ENCODE measurements at regions not wholly inside any gene's neighbourhood (a gene's known extent, or its start where the extent isn't known, plus 50 kb on each side); places are given as distances from the start of the nearest gene placed in this dataset.

DNA sequence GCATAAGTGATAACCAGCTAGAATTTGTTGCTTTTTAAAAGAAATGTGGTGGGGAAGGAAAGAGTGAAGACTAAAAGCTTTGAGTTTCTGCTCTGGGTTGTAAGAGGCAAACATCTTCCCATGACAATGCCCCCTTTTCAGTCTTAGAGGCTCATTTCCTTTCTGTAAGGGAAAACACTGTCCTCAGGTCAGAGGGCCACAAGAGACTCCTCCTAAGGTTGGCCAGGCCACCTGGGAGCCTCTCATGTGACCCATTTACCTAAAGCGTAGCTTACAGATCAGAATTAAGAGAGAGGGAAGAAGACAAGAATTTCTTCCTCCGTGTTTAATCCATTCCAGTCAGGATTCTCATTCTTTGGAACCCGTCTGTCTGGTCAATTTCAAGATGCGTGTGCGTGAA lies 220.4 kb upstream of the HEY2 start:
- ATAC-seq: no peak
- Mint-ChIP-seq H3K4me3 (no peak overlapping the region), H3K27ac (no peak overlapping the region), H3K27me3 (ENCODE audit: low read depth) (peaks cover 32% of the 10 kb centered on the region), H3K36me3 (ENCODE audit: low read depth) (no peaks in the 10 kb centered on the region), H3K9me3 (ENCODE audit: insufficient read depth) (no peaks in the 10 kb centered on the region), H3K4me1 (ENCODE audit: low read depth) (peaks cover 5% of the 10 kb centered on the region)
- POLR2A ChIA-PET: no interaction called here
- no peak for DNase-seq
- CTCF ChIA-PET: no interaction called here

DNA sequence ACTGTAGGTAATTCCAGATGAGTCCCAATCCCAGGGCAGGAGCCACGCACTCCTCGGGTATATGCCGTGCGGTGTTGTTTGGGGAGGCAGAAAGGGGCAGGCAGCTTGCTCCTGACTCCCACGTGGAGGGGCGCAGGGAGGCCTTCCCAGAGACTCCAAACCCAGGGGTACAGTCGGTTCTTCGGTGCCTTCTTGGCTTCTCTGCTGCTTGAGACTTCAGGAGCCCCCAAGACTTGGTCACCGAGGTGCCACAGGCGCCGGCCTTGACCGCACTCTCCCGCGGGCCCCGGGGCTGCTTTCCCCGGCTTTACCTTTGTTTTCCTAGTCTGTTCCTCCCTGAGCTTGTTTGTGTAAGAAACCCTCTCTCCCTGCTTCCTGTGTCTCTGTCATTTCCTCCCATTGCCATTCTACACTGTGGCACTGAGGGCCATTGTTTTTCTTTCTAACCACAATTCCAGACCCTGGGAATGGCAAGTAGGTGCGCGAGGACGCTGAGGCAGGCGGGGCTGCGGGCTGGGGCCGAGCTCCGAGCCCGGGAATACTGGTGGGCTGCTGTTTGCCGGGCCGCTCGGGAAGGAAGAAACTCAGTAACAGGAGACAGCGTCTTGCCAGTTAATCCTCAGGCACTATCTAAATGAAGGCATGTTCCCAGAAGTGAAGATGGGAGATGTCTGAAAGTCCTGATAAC lies 215.6 kb upstream of the HEY2 start:
- Mint-ChIP-seq H3K4me1 (ENCODE audit: low read depth) (peaks cover 5% of the 10 kb centered on the region), H3K36me3 (ENCODE audit: low read depth) (no peaks in the 10 kb centered on the region), H3K9me3 (ENCODE audit: insufficient read depth) (no peaks in the 10 kb centered on the region), H3K4me3 (no peak overlapping the region), H3K27ac (no peak overlapping the region), H3K27me3 (ENCODE audit: low read depth) (peaks cover 35% of the 10 kb centered on the region)
- ATAC-seq (no peak), DNase-seq (no peak)
- ChIA-PET POLR2A (no interaction called here), CTCF (no interaction called here)

DNA sequence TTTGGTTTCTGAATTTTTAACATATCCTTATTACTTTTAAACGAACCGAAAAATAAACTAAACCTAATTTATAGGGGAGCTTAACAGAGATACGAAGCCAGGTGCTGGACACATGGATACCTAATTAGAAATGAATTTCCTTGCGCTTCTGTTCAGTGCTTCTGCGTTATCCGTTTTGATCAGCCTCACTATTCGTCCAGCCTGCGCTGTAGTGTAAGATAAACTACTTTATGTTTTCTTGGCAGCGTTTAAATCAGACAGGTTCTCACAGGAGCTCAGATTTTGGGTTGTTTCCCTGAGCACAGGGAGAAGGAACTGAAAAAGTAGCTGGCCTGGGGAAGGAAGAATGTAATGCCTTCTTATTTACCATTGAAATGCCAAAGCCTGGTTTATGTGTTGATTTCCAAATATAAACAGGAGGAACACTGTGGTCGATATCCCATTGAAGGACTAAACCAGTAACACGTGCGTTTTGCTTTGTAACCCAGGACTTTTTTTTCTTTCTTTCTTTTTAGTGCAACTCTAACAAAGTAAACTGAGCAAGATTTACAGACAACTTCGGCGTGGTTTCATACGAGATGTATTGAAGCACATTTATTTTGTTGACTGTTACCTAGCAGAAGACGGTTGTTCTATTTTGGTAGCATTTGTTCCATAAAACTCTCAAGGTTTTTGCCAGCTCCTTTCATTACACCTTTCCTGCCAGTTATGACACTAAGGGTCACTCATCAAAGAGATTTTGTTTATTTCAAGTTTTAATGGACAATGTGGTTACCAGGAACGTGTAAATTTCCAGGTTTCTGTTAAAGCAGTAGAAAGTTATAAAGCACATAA lies 214.8 kb upstream of the HEY2 start:
- Mint-ChIP-seq H3K9me3 (ENCODE audit: insufficient read depth) (no peaks in the 10 kb centered on the region), H3K36me3 (ENCODE audit: low read depth) (no peaks in the 10 kb centered on the region), H3K4me3 (no peak overlapping the region), H3K4me1 (ENCODE audit: low read depth) (peaks cover 5% of the 10 kb centered on the region), H3K27me3 (ENCODE audit: low read depth) (peaks cover 30% of the 10 kb centered on the region), H3K27ac (no peak overlapping the region)
- CTCF ChIA-PET: no interaction called here
- POLR2A ChIA-PET: no interaction called here
- DNase-seq (no peak), ATAC-seq (no peak)

DNA sequence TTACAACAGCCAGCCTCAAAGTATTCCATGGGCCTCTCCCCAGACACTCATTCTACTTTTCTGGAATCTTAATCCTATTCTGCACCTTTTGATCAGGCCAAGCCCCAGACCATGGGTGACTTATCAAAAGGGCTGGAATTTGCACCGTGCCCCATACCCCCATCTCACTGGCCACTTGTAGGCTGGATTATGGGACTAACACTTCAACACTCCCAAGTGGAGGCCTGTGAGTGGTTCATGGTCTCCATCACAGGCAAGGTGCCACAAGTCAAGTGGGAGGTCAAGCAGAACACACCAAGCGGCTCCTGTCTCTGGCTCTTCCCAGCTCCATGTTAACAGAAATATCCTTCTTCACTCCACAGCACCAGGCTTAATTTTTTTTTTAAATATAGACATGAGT lies 212.3 kb upstream of the HEY2 start:
- Mint-ChIP-seq H3K9me3 (ENCODE audit: insufficient read depth) (no peaks in the 10 kb centered on the region), H3K36me3 (ENCODE audit: low read depth) (no peaks in the 10 kb centered on the region), H3K4me1 (ENCODE audit: low read depth) (peaks cover 5% of the 10 kb centered on the region), H3K4me3 (no peak overlapping the region), H3K27me3 (ENCODE audit: low read depth) (peaks cover 24% of the 10 kb centered on the region), H3K27ac (no peak overlapping the region)
- ChIA-PET POLR2A (no interaction called here), CTCF (no interaction called here)
- DNase-seq: no peak
- no peak for ATAC-seq

DNA sequence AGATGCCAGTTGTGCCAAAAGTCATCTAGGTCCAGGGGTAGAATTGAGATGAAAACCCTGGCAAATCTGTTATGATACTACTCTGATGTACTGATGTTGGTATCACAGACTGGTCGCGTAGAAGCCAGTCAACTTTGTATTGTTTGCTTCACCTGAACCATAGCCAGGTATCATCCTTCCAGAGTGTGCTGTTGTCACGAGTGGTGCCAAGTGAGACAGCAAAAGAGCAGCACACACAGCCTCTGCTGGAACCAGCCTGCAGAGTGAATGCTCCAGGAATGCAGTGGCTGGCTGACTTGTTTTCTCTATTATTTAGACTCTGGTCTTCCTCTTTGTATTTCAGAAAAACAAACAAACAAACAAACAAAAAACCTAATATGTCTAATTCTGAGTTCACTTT lies 209.5 kb upstream of the HEY2 start:
- no peaks in the 10 kb centered on the region for H3K9me3 Mint-ChIP-seq (ENCODE audit: insufficient read depth)
- no peak overlapping the region for H3K4me3 Mint-ChIP-seq

DNA sequence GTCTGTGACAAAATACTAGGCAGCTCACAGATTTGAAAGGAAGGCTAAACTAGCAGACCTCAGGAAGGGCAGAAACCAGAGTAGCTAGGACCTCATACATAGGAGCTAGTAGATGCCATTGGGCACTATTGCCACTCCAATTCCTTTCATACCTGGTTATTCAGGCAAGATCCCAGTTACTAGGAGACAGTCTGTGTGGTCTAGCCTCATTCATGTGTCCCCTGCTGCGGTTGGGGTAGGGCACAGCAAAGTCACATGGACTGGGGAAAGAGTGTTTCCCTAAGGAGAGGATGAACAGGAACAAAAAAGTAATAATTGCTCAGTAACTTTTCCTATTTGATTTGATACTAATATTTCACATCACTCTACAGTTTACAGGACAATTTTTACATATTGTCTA lies 204.6 kb upstream of the HEY2 start:
- no peak for ATAC-seq
- Mint-ChIP-seq H3K27me3 (ENCODE audit: low read depth) (peaks cover 2% of the 10 kb centered on the region), H3K9me3 (ENCODE audit: insufficient read depth) (no peaks in the 10 kb centered on the region), H3K4me1 (ENCODE audit: low read depth) (no peaks in the 10 kb centered on the region), H3K36me3 (ENCODE audit: low read depth) (no peaks in the 10 kb centered on the region), H3K4me3 (no peak overlapping the region), H3K27ac (no peak overlapping the region)
- POLR2A ChIA-PET: no interaction called here
- CTCF ChIA-PET: no interaction called here
- no peak for DNase-seq

More for the DNA sequence above, 209.5 kb upstream of the HEY2 start:
- ChIA-PET CTCF (no interaction called here), POLR2A (no interaction called here)
- no peaks in the 10 kb centered on the region for H3K4me1 Mint-ChIP-seq (ENCODE audit: low read depth)
- DNase-seq: no peak
- no peak overlapping the region for H3K27ac Mint-ChIP-seq
- peaks cover 11% of the 10 kb centered on the region for H3K27me3 Mint-ChIP-seq (ENCODE audit: low read depth)
- no peaks in the 10 kb centered on the region for H3K36me3 Mint-ChIP-seq (ENCODE audit: low read depth)
- ATAC-seq: no peak

DNA sequence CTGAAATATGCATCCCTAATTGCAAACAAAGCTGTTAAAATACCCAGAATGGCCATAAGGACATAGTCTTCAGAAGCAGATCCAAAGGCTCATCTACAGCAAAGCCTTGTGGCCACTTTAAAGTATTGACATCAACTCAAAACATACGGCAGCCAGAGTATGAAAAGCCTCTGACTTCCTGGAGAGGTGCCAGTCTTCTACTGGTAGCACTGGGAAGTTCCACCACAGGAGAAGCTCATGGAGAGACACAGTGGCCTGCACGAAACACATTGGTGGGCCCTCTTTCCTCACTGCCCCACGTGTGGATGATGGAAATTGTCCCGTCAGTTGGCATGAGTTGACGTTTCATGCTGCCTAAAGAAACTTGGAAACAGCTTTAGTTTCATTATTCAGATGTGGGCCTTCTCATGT lies 202.6 kb upstream of the HEY2 start:
- no peaks in the 10 kb centered on the region for H3K4me1 Mint-ChIP-seq (ENCODE audit: low read depth)
- CTCF ChIA-PET: no interaction called here
- peaks cover 2% of the 10 kb centered on the region for H3K27me3 Mint-ChIP-seq (ENCODE audit: low read depth)
- H3K36me3 Mint-ChIP-seq (ENCODE audit: low read depth): no peaks in the 10 kb centered on the region
- H3K4me3 Mint-ChIP-seq: no peak overlapping the region
- no peak for ATAC-seq
- DNase-seq: no peak
- POLR2A ChIA-PET: no interaction called here
- H3K27ac Mint-ChIP-seq: no peak overlapping the region
- no peaks in the 10 kb centered on the region for H3K9me3 Mint-ChIP-seq (ENCODE audit: insufficient read depth)

DNA sequence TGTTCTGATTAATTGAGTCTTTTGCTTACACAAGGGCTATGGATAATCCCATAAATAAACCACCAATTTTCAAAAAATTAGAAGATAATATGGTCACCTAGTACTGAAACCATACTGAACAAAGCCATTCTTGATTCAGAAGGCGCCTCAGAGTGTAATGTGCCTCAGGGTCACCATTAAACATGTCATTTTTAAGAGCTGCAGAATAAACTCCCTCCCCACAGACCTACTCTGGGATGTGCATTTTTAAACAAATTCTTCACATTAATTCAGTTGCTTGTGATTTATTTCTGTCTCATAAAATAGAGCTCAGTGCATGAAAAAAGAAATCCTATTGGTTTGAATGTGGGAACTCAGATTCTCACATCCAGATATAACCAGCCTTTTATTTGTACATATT lies 202.1 kb upstream of the HEY2 start:
- no peak overlapping the region for H3K27ac Mint-ChIP-seq
- CTCF ChIA-PET: interaction anchor here (0.6 kb wide), 1 partner anchor 234 kb away, joined by 3 read pairs; no protein-coding TSS in a partner anchor

DNA sequence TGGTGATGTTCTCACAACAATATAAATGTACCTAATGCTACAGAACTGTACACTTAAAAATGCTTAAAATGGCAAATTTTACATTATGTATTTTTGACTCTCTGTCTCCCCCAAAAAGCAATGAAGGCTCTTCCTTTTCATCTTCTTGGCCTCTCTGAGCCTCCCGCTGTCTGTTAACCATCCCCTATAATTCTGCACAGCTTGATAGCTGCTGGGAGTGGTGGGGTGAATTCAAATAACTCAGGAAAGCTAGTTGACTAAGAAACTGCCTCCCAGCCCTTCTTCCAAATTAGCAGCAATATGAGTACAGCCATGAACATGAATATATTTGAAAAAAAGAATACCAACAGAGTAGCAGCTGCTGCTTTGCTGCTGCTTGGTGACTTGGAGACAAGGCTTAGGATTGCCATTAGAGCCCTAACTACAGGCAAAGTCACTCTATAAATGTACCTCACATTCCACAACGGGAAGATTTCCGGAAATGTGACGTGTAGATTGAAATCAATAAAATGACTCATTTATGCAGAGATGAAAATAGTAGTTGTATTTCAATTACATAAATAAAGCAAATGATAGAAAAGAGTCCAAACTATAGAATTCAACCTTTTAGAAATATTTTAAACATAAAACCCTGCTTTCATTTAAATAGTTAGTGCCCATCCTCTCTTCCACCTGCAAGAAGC lies 200.1 kb upstream of the HEY2 start:
- ATAC-seq (no peak), DNase-seq (no peak)
- Mint-ChIP-seq H3K36me3 (ENCODE audit: low read depth) (no peaks in the 10 kb centered on the region), H3K27ac (no peak overlapping the region), H3K4me1 (ENCODE audit: low read depth) (no peaks in the 10 kb centered on the region), H3K27me3 (ENCODE audit: low read depth) (peaks cover 2% of the 10 kb centered on the region), H3K4me3 (no peak overlapping the region), H3K9me3 (ENCODE audit: insufficient read depth) (no peaks in the 10 kb centered on the region)
- ChIA-PET POLR2A (no interaction called here), CTCF (no interaction called here)

More for the DNA sequence above, 202.1 kb upstream of the HEY2 start:
- H3K4me1 Mint-ChIP-seq (ENCODE audit: low read depth): no peaks in the 10 kb centered on the region
- POLR2A ChIA-PET: no interaction called here
- H3K27me3 Mint-ChIP-seq (ENCODE audit: low read depth): peaks cover 2% of the 10 kb centered on the region
- H3K36me3 Mint-ChIP-seq (ENCODE audit: low read depth): no peaks in the 10 kb centered on the region
- no peak for DNase-seq
- H3K4me3 Mint-ChIP-seq: no peak overlapping the region
- no peak for ATAC-seq
- no peaks in the 10 kb centered on the region for H3K9me3 Mint-ChIP-seq (ENCODE audit: insufficient read depth)

DNA sequence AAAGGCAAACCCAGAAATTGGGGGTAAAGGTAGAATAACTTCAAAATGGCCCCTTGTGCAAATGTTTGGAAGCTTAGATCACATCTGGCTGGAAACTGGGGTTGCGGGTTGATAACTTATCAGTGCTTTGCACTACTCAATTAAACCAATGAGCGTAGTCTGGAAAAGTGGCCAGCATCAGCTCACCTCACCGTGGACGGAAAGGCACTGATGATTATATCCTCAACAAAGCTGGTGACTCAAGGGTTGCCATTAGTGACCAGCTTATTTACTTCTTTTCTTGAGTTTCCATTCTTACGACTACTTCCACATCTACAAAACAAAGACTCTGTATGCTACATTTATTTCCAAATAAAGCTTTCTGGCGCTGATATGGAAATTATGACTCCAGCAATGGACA lies 198.5 kb upstream of the HEY2 start:
- H3K4me3 Mint-ChIP-seq: no peak overlapping the region
- H3K27me3 Mint-ChIP-seq (ENCODE audit: low read depth): peaks cover 2% of the 10 kb centered on the region
- no peak overlapping the region for H3K27ac Mint-ChIP-seq
- H3K36me3 Mint-ChIP-seq (ENCODE audit: low read depth): no peaks in the 10 kb centered on the region
- ChIA-PET POLR2A (no interaction called here), CTCF (no interaction called here)
- ATAC-seq (no peak), DNase-seq (no peak)
- no peaks in the 10 kb centered on the region for H3K9me3 Mint-ChIP-seq (ENCODE audit: insufficient read depth)
- H3K4me1 Mint-ChIP-seq (ENCODE audit: low read depth): no peaks in the 10 kb centered on the region

DNA sequence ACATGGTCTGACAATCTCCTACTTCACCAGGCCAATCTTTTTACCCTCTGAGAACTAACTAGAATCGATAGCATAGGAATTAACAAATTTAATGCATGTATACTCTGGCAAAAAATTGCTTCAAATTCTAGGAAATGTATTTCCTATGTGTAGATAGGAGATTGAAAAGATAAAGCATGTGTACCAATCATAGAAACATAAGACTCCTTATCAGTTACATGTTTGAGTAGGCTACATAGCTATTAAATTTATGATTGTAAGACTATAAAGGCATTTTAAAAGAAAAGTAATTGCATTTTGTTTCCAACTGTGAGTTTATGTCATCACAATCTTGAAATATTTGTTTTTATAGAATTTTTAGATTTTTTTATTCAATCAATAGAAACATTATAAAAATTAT lies 196.6 kb upstream of the HEY2 start:
- H3K36me3 Mint-ChIP-seq (ENCODE audit: low read depth): no peaks in the 10 kb centered on the region
- no peaks in the 10 kb centered on the region for H3K4me1 Mint-ChIP-seq (ENCODE audit: low read depth)
- ATAC-seq (no peak), DNase-seq (no peak)
- POLR2A ChIA-PET: no interaction called here
- CTCF ChIA-PET: no interaction called here
- peaks cover 9% of the 10 kb centered on the region for H3K27me3 Mint-ChIP-seq (ENCODE audit: low read depth)
- no peaks in the 10 kb centered on the region for H3K9me3 Mint-ChIP-seq (ENCODE audit: insufficient read depth)
- H3K27ac Mint-ChIP-seq: no peak overlapping the region
- no peak overlapping the region for H3K4me3 Mint-ChIP-seq

DNA sequence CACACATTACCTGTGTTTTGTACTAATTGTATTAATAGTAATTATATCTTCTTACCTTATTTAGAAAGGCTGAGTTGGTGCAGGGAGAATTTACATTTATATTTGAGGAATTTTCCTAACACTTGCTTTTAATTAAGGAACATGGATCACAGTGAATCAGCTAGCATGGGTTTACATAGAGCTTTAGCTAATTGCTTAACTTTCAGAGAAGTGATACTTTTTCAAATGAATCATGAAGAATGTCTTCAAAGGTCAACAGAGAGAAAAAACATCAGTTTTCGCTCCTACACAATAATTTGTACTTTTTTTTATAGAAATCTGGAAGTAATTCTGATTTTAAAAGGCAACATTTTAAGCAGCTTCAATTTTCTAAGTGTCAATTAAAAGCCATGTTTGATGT lies 195.0 kb upstream of the HEY2 start:
- Mint-ChIP-seq H3K4me3 (no peak overlapping the region), H3K36me3 (ENCODE audit: low read depth) (no peaks in the 10 kb centered on the region), H3K27ac (no peak overlapping the region), H3K9me3 (ENCODE audit: insufficient read depth) (no peaks in the 10 kb centered on the region), H3K27me3 (ENCODE audit: low read depth) (peaks cover 9% of the 10 kb centered on the region), H3K4me1 (ENCODE audit: low read depth) (no peaks in the 10 kb centered on the region)
- ChIA-PET POLR2A (no interaction called here), CTCF (no interaction called here)
- DNase-seq (no peak), ATAC-seq (no peak)

Data from activated CD8-positive, alpha-beta T cell treated with anti-CD3 and anti-CD28 coated beads, Interleukin-2, amount 10 ng/mL, durations not matched to agents 7 days and 5 days (primary cell).